ENCODE measurements at regions not wholly inside any gene's neighbourhood (a gene's known extent, or its start where the extent isn't known, plus 50 kb on each side); places are given as distances from the start of the nearest gene placed in this dataset.
A peak's percentile ranks its signal among the peaks of the same experiment; 100 is the strongest.

DNA sequence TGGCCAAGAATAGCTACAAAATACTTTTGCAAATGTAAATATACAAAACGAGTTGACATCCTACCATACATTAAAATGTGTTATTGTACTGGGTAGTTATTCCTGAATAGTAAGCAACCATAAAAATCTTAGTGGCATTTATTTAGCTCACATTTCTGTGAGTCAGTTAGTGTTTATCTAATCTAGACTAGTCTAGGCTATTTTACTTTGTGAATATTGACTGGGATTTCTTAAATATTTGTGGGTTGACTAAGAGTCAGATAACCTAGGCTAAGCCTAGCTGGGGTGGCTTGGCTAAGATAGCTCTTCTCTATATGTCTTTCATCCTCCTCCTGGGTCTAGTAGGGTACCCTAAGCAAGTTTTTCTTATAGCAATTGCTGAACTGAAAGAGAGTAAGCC, 543.8 kb upstream of the DIAPH2 start:
- DNase-seq (ENCODE audit: low spot score), result no peak
- TF ChIP-seq CTCF (IDR thresholded peaks at IDR 0.05; ENCODE audit: borderline replicate concordance, control extremely low read depth, extremely low read depth, insufficient read depth, missing control alignments), result no peak
- in situ Hi-C loops (cut with MboI; ENCODE audit: low sequenced_read_pairs, unreplicated experiment), result no loop called here

GRCh38 chrX:96147681-96148080, 537.0 kb upstream of the DIAPH2 start:
- in situ Hi-C loops (cut with MboI; ENCODE audit: low sequenced_read_pairs, unreplicated experiment), result no loop called here
- no peak for DNase-seq (ENCODE audit: low spot score)
- TF ChIP-seq CTCF (IDR thresholded peaks at IDR 0.05; ENCODE audit: borderline replicate concordance, control extremely low read depth, extremely low read depth, insufficient read depth, missing control alignments), result no peak

GRCh38 chrX:96170626-96171025, 514.0 kb upstream of the DIAPH2 start:
- in situ Hi-C loops (cut with MboI; ENCODE audit: low sequenced_read_pairs, unreplicated experiment), result no loop called here
- TF ChIP-seq CTCF (IDR thresholded peaks at IDR 0.05; ENCODE audit: borderline replicate concordance, control extremely low read depth, extremely low read depth, insufficient read depth, missing control alignments), result no peak
- no peak for DNase-seq (ENCODE audit: low spot score)

GRCh38 chrX:96176921-96177320, 507.7 kb upstream of the DIAPH2 start:
- no peak for TF ChIP-seq CTCF (IDR thresholded peaks at IDR 0.05; ENCODE audit: borderline replicate concordance, control extremely low read depth, extremely low read depth, insufficient read depth, missing control alignments)
- DNase-seq (ENCODE audit: low spot score), result no peak
- in situ Hi-C loops (cut with MboI; ENCODE audit: low sequenced_read_pairs, unreplicated experiment), result no loop called here

- peak; percentile 3 for TF ChIP-seq CTCF (IDR thresholded peaks at IDR 0.05; ENCODE audit: borderline replicate concordance, control extremely low read depth, extremely low read depth, insufficient read depth, missing control alignments)
- DNase-seq (ENCODE audit: low spot score), result no peak
- in situ Hi-C loops (cut with MboI; ENCODE audit: low sequenced_read_pairs, unreplicated experiment), result no loop called here
Measured at GRCh38 chrX:96181605-96182004, 503.0 kb upstream of the DIAPH2 start.

GRCh38 chrX:96182366-96182765, 502.3 kb upstream of the DIAPH2 start:
- in situ Hi-C loops (cut with MboI; ENCODE audit: low sequenced_read_pairs, unreplicated experiment), result no loop called here
- DNase-seq (ENCODE audit: low spot score), result no peak
- no peak for TF ChIP-seq CTCF (IDR thresholded peaks at IDR 0.05; ENCODE audit: borderline replicate concordance, control extremely low read depth, extremely low read depth, insufficient read depth, missing control alignments)

- TF ChIP-seq CTCF (IDR thresholded peaks at IDR 0.05; ENCODE audit: borderline replicate concordance, control extremely low read depth, extremely low read depth, insufficient read depth, missing control alignments), result no peak
- in situ Hi-C loops (cut with MboI; ENCODE audit: low sequenced_read_pairs, unreplicated experiment), result no loop called here
- no peak for DNase-seq (ENCODE audit: low spot score)
Measured at GRCh38 chrX:96183391-96183790, 501.3 kb upstream of the DIAPH2 start.
